ENCODE measurements at regions not wholly inside any gene's neighbourhood (a gene's known extent, or its start where the extent isn't known, plus 50 kb on each side); places are given as distances from the start of the nearest gene placed in this dataset.

DNA sequence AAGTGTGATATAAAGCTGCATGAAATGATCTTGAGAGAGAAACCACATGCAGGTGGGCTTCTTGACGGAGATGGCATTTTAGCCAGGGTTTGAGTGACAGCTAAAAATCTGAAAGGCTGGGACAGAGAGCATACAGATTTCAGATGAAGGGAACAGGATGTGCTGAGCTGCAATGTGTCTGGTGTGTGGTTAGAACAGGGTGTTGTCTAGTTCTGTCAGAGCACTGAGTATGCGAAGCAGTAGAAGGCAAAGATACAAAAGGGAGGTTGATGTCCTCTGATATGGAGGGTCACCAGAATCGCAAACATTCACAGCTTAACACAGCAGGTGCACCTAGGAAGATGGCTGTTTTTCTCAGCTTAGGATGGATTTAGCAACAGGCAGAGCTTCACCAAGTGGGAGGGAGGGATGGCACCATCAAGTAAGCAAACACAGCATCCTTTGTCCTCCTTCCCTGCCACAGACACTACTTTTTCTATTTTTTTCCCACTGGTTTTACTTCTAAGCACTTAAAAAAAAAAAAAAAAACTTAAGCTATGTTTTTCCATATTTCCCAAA lies 182.5 kb downstream of the TMX3 start:
- no peak for DNase-seq (ENCODE audit: extremely low read depth in 1 of 2, low read depth in 1 of 2)

DNA sequence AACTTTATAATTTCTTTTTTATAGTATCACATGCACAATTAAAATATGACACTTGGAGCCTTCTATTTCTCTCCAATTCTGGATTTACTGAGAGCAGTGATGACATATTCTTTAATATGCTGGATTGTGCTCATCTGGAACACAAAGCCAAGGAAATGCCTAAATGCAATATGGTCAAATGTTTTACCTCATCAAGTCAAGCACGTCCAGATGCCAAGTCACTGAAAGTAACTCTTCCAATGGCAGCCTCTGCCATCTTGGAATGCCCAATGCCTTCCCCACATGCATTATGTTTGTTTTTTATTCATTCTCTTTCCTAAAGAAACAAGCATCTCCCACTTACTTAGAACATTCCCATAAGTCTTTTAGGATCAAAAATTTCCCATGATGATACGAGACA lies 189.8 kb downstream of the TMX3 start:
- no peak for DNase-seq (ENCODE audit: extremely low read depth in 1 of 2, low read depth in 1 of 2)

DNA sequence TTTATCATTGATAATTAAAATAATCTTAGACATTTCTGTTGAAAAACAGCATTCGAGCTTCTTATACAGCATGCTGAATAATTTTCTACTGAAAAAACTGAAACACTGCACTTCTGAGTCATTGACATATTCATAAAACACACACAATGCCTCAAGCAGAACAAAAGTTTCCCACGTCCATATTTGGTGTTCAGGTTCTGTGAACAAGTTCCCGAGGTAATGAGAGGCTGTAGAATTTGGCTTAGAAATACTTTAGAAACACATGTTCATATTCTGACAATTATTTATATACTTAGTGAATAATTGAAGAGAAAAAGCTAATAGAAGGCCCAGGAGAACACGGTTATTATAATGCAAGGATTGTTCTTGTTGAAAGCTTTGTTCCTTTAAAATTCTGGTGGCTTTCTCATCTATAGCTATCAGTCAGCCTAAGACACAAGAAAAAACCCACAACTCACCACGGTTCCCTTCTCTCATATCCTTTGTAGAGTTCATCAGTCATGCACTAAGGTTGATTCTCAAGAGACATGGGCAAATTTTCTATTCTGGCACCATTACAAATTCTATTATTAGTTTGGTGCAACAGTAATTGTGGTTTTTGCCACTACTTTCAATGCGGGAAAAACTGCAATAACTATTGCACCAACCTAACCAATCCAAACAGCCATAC lies 194.4 kb downstream of the TMX3 start:
- DNase-seq (ENCODE audit: extremely low read depth in 1 of 2, low read depth in 1 of 2): no peak

DNA sequence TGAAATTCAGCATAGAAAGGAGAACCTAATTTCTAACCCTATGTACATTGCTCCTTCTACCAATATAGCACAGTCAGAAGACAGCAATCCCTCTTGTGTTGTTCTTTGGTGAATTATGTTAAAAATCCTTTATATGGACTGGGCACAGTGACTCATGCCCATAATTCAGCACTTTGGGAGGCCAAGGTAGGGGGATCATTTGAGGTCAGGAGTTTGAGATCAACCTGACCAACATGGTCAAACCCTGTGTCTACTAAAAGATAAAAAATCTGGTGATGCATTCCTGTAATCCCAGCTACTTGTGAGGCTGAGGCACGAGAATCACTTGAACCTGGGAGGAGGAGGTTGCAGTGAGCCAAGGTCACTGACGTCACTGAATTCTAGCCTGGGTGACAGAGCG lies 195.6 kb downstream of the TMX3 start:
- DNase-seq (ENCODE audit: extremely low read depth in 1 of 2, low read depth in 1 of 2): no peak

DNA sequence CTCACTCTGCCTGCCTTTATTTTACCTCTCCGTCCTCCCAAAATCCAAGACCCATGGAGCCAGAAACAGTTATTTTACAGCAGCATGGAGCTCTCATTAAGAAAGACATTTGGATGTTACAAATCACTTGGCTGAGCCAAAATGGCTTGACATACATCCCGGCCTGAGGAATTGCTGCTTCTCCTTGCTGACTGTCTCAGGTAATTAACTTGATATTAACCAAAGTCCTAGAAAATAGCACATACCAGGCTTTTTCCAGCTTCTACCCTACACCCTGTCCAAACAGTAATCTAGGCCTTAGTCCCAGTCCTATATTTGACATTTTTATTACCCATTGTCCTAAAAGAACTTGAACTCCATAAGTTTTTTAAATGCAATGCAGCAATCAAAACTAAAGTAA lies 205.0 kb downstream of the TMX3 start:
- DNase-seq (ENCODE audit: extremely low read depth in 1 of 2, low read depth in 1 of 2): no peak

DNA sequence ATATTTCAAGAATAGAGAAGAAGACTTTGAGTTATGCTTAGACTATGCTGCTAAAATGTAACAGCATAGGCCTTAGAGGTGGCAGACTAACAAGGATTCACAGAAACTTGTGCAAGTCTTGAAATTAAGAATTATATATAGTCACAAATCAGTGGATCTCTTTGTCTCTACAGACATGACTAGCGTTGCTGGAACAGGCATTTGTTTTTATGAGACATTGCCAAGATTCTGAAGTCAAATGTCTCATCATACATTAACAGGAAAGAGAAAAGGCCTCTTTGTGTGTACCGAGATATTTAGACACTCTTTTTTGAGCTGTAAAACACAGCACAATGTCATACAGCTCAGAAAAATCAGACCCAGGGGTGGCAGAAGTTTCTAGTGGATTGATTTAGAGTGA lies 207.1 kb downstream of the TMX3 start:
- no peak for DNase-seq (ENCODE audit: extremely low read depth in 1 of 2, low read depth in 1 of 2)

DNA sequence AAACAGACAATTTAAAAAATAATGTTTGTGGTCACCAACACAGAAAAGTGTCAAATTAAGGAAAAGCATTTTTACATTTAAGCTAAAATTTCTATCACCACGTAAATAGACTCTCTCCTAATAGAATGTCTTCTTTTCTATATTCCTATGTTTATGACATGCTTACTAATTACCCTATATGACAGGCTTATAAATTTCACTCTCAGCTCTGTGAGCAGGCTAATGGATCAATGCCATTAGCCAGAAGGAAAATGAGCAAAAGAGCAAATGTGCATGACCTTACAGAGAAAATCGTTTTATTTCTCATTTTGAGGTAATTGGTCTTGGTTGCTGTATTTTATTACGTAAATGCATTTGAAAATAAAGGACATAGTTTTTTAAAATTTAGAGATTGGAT lies 209.7 kb downstream of the TMX3 start:
- no peak for DNase-seq (ENCODE audit: extremely low read depth in 1 of 2, low read depth in 1 of 2)

DNA sequence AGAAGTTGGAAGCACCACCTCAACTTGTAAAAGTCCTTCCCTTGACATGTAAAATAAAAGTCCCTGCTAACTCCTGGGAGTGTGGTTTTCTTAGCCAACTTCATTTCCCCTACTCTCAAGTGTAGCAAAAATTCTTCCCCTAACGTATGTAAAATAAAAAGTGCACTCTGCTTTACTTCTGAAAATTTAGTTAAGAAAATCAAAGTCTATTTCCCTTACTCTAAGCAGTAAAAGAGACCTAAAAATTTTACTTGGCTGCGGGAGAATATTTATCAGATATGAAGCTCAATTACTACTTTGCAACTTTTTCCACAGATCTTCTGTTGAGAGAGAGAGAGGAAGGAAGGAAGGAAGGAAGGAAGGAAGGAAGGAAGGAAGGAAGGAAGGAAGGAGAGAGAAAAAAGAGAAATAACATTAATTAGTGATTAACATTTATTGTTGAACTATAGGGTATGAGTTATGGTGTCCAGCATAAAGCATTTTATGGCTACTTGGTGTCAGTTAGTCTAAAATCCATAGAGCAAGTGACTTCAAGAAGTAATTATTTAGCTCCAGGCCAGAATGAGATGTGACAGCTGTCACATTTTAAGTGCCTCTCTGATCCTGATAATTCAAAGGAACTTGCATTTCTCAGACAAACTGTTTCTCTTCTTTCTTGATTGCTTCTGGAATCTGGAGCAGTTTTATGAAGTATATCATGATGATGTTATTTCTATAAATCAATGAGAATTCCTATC lies 210.3 kb downstream of the TMX3 start:
- DNase-seq (ENCODE audit: extremely low read depth in 1 of 2, low read depth in 1 of 2): no peak

DNA sequence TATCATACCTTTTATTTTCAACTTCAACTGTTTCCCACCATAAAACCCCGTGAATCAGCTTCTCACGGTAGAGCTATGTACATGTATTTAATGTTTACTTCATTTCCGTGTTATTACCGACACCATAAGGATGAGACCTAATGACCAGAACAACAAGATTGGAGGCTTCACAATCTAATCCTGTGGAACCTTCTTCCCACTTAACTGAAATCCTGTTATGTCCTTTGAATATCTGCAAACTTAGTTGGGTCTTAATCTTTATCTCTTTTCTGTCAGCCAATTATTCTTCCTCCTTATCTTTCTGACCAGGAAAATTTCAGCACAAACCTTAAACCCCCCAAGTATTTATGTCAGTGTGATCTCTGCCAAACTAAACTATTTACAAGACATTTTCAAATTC lies 214.4 kb downstream of the TMX3 start:
- DNase-seq (ENCODE audit: extremely low read depth in 1 of 2, low read depth in 1 of 2): no peak

DNA sequence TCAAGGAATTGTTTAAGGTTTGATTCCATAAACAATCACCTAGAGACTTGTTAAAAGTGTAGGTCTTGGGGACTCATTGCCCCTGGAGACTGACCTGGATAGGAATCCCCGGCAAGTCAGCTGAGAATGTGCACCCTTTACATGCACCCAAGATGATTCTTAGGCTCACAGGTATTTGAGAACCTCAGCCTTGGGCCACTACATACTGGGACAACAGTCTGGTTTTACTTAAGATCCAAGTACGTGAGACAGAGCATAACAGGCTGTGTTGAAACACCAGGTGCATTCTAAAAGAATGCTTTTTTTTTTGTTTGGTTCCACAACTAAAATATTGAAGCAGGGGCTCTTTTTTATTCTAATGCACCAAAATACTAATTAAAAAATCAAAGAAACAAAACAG lies 215.8 kb downstream of the TMX3 start:
- no peak for DNase-seq (ENCODE audit: extremely low read depth in 1 of 2, low read depth in 1 of 2)

DNA sequence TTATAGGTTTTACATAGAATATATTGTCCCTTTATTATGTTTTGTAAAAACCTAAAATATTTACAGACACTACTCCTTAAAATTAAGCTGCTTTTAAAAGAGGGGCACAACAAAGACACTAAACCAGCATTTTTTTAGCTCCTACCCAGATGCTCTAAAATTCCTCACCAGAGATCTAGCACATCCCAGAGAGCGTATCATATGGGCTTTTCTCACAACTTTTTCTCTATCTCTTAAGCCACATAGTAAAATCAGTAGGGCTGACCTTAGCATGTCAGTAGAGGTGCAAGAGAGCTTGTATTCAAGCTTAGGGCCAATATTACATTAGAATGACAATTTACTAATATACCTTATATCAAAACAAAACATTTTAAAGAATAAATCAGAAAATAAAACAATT lies 216.3 kb downstream of the TMX3 start:
- no peak for DNase-seq (ENCODE audit: extremely low read depth in 1 of 2, low read depth in 1 of 2)

DNA sequence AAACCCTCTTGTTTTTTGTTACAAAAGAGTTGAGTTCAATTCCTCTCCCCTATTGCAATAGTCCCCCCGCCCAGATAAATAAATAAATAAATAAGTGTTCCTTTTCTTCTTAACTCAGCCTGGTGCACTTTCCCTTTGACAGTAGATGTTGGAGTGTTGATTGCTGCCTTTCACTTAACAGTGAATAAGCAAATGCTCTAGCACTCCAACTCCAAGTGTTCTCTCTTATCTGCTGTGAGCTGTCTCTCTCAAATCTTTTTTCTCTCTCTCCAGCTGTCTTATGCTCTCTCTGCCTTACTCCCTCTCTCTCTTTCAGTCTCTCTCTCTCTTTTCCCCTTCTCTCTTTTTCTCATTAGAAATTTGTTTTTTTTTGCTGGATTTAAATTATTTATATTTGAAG lies 216.7 kb downstream of the TMX3 start:
- DNase-seq (ENCODE audit: extremely low read depth in 1 of 2, low read depth in 1 of 2): no peak

DNA sequence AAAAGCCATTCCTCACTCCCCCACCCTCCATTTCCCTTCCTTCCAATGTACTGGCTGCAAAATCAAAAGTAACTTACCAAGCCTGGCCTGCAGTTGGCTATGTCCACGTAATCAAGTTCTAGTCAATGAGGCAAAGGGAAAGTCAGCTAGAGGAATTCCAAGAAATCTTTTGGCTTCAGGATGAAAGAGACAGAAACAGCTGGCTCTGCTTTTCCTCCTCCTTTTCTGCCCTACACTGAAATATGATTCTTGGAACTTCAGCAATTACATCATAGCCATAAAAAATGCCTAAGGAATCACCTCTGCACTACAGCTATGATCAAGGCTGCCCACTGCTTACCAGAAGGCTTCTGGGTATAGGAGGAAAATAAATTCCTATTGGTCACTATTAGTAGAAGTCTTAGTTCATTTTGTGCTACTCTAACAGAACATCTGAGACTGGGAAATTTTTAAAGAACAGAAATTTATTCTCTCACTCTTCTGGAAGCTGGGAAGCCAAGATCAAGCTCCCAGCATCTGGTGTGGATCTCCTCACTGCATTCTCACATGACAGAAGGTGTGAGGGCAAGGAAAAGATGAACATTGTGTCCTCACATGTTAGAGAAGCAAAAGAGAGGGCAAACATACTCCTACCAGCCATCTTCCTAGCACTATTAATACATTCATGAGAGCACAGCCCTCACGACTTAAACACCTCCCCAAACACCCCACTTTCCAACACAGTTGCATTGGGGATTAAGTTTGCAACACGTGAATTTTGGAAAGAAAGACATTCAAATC lies 219.9 kb downstream of the TMX3 start:
- DNase-seq (ENCODE audit: extremely low read depth in 1 of 2, low read depth in 1 of 2): no peak

DNA sequence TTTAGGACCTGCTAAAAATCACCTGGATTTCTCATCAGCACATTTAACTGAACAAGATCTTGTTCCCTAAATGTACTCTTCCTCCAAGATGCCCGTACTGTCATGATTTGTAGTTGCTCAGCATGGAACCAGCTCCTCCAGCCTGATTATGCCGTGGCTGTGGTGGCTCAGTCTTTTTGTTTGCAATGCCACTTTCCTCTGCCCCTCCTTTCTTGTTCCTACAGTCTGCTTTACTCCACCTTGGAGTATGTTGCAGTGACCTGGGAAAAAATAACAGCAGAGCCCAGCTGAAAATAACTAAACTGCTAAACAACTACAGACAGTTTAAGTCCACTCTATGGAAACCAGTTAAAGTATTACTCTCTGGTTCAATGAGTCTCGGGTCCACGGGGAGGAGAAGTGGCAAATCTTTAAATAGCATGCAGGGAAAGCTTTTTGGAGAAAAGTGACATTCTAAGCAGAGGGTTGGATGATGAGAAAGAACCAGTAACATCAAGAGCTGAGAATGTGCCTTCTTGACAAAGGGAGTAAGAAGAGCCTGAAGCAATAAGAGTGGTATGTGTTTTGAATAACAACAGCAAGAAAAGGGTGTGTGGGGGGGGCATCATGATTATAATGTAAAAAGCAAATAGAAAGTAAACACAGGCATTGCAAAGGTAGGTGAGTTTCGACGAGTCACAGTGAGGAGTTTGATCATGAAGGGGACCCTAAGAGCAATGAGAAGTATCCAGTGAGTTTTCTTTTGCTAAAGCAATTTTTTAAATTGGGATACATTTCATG lies 225.7 kb downstream of the TMX3 start:
- DNase-seq (ENCODE audit: extremely low read depth in 1 of 2, low read depth in 1 of 2): no peak

DNA sequence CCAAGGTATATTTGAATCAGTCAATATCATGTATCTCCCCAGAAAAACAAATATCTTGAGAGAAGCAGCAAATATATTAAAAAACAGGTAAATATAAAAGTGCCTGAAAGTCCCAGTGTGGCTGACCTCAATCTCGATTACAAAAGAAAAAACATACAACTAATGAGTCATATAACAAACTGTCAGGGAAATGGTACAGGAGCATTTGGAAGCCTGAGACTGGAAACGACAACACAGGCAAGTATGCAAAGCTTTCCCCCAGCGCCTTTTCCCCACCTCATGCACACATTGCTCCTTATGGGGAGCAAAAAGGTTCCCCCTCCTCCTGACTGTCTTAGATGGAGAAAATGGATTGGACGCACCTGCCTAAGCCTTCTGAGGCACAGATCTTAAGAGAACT lies 230.7 kb downstream of the TMX3 start:
- DNase-seq (ENCODE audit: extremely low read depth in 1 of 2, low read depth in 1 of 2): no peak

DNA sequence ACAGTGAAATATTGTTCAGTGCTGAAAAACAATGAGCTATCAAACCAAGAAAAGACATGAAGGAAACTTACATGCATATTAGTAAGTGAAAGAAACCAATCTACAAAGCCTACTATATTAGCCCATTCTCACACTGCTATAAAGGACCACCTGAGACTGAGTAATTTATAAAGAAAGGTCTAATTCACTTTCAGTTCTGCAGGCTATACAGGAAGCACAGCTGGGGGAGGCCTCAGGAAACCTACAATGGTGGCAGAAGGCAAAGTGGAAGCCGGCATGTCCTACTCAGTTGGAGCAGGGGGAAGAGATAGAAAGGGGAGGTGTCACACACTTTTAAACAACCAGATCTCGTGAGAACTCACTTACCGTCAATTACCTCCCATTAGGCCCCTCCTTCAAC lies 232.1 kb downstream of the TMX3 start:
- DNase-seq (ENCODE audit: extremely low read depth in 1 of 2, low read depth in 1 of 2): no peak

DNA sequence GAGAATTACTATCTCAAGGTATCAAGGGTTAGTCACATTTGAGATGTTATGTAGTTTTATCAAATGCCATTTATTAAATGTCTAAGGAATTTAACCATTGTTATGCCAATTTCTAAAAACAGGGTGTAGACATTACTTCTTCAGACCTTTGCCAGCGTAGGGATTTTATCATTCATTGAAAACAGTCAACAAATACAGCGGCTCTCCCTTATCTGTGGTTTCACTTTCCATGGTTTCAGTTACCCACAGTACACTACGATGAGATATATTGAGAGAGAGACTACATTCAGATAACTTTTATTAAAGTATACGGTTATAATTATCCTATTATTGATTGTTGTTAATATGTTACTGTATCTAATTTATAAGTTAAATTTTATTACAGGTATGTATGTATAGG lies 234.7 kb downstream of the TMX3 start:
- DNase-seq (ENCODE audit: extremely low read depth in 1 of 2, low read depth in 1 of 2): no peak

DNA sequence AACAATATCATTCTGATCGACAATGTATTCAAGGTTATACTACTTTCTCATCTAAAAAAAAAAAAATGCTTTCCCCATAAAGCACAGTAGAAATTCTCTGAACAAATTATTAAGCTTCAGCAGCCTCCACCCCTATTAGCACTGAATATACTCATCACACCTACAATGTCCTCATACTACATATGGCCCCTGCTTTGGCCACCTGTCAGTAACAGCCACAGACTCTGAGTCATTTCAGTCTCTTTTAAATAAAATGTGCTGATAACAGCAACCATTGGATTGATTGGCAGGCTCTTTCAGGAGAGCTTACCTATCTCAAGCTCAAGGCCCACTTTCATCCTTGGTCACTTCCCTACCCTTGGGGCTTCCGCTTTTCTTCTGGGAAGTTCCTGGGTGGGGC lies 236.7 kb downstream of the TMX3 start:
- no peak for DNase-seq (ENCODE audit: extremely low read depth in 1 of 2, low read depth in 1 of 2)

DNA sequence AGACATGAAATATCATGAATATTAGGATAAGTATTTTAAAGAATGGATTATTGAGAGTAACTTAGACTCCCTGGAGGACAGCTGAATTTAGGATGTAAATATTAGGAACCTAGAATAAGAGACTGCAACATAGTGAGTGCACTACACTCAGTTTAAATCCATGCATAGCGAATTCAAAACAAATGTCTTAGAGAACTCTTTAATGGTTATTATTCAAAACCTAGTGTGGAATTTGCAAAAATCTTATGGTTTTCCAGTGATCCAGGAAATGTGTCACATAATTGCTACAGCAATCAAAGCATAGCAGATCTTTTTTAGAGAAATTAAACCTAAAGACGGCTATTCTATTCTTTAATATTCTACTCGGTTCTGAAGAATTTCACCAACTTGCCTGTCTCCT lies 239.0 kb downstream of the TMX3 start:
- DNase-seq (ENCODE audit: extremely low read depth in 1 of 2, low read depth in 1 of 2): no peak

DNA sequence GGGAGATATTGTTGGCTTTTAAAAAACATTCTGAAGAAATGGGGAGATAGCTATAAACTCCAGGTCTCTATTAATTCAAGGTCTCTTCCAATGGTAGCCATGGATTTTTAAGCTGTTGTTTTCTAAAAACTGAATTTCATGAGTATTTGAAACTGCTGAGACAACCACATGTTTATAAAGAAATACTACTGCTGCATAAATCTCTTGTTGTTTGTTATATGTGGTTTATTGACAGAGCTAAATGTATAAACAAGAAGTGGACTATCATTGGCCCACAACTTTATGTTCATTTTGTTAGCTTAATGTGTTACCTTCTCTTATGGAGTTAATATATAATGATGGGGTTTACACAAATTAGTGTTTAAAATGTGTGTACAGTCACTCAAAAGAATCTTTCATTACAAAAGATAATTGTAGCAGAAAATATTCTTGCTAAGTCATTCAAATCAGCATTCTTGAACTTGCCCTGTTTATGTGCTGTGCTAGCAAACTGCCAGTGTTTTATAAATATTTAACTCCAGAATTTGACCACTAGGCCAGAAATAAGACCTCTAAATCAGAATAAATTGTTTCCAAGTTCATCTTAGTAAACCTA lies 242.1 kb downstream of the TMX3 start:
- DNase-seq (ENCODE audit: extremely low read depth in 1 of 2, low read depth in 1 of 2): no peak

All from stimulated activated CD8-positive, alpha-beta memory T cell treated with anti-CD3 and anti-CD28 coated beads, Interleukin-7, amount 100 ng/mL, for 48 hours (primary cell).